Common myeloid progenitor, CD34-positive (primary cell): ENCODE measurements at regions not wholly inside any gene's neighbourhood (a gene's known extent, or its start where the extent isn't known, plus 50 kb on each side); places are given as distances from the start of the nearest gene placed in this dataset.

Experiments
- CTCF ChIA-PET: fragments of 350-600 bp; sonication (Branson Sonifier 250); formaldehyde crosslinking; loops from one replicate; lab custom pipeline; 2021; ENCODE audit warnings: antibody characterized with exemption; lab: Charles Lee
- POLR2A ChIA-PET: fragments of 350-600 bp; sonication (Branson Sonifier 250); formaldehyde crosslinking; loops from one replicate; lab custom pipeline; 2021; ENCODE audit warnings: antibody characterized with exemption; lab: Charles Lee
- DNase-seq, 3 donors: peaks; one replicate each; pipeline versions ENCODE4 v3.0.0 to v3.0.0-alpha.2; 2013
- H3K27ac ChIP-seq, 2 experiments: 1 replicate in 1 of 2; 2 replicates in 1 of 2; pipeline ENCODE4 v1.7.0; 2013; ENCODE audit warnings: inconsistent platforms in 2 of 2, low read length in 2 of 2, mild to moderate bottlenecking in 2 of 2, low read depth in 1 of 2, moderate library complexity in 1 of 2; ENCODE audit not compliant: severe bottlenecking in 2 of 2, insufficient read depth in 1 of 2, poor library complexity in 1 of 2
- H3K27me3 ChIP-seq, 5 experiments: replicated peaks in 2 of 5; 1 replicate in 3 of 5; 2 replicates in 2 of 5; pipeline versions ENCODE4 v1.6.1 to v1.7.0; 2013; ENCODE audit warnings: low read length in 4 of 5, mild to moderate bottlenecking in 2 of 5, moderate library complexity in 2 of 5, inconsistent platforms in 1 of 5; ENCODE audit not compliant: insufficient read depth in 5 of 5, control insufficient read depth in 4 of 5
- H3K36me3 ChIP-seq, 4 experiments: 1 replicate in 2 of 4; 2 replicates in 2 of 4; pipeline versions ENCODE4 v1.6.1 to v1.7.0; 2013; ENCODE audit warnings: low read length in 3 of 4, control low read depth in 1 of 4, mild to moderate bottlenecking in 1 of 4; ENCODE audit not compliant: control insufficient read depth in 4 of 4, insufficient read depth in 4 of 4
- H3K4me1 ChIP-seq, 4 experiments: 1 replicate in 3 of 4; 2 replicates in 1 of 4; pipeline versions ENCODE4 v1.6.1 to v1.7.1; 2013; ENCODE audit warnings: low read length in 3 of 4, mild to moderate bottlenecking in 3 of 4, control low read depth in 1 of 4, inconsistent platforms in 1 of 4, moderate library complexity in 1 of 4; ENCODE audit not compliant: control insufficient read depth in 4 of 4, insufficient read depth in 4 of 4; ENCODE audit errors: control extremely low read depth in 1 of 4
- H3K4me3 ChIP-seq, 7 experiments: 1 replicate in 4 of 7; 2 replicates in 3 of 7; pipeline versions ENCODE4 v1.5.1 to v1.7.0; 2013; ENCODE audit warnings: mild to moderate bottlenecking in 7 of 7, low read length in 6 of 7, moderate library complexity in 6 of 7, inconsistent platforms in 2 of 7, low read depth in 2 of 7, control low read depth in 1 of 7; ENCODE audit not compliant: insufficient read depth in 4 of 7, control insufficient read depth in 1 of 7; ENCODE audit errors: extremely low read depth in 1 of 7
- H3K9me3 ChIP-seq, 5 experiments: 1 replicate in 4 of 5; 2 replicates in 1 of 5; pipeline versions ENCODE4 v1.6.1 to v1.7.1; 2013; ENCODE audit warnings: low read length in 4 of 5, mild to moderate bottlenecking in 2 of 5, inconsistent platforms in 1 of 5, low read depth in 1 of 5, moderate library complexity in 1 of 5; ENCODE audit not compliant: control insufficient read depth in 4 of 5, insufficient read depth in 2 of 5; ENCODE audit errors: control extremely low read depth in 1 of 5
- WGBS: methylation state at CpG from one replicate; pipeline ENCODE4 v1.1.5; 2013; ENCODE audit not compliant: insufficient coverage; 5-methylcytosine and 5-hydroxymethylcytosine counted together

DNA sequence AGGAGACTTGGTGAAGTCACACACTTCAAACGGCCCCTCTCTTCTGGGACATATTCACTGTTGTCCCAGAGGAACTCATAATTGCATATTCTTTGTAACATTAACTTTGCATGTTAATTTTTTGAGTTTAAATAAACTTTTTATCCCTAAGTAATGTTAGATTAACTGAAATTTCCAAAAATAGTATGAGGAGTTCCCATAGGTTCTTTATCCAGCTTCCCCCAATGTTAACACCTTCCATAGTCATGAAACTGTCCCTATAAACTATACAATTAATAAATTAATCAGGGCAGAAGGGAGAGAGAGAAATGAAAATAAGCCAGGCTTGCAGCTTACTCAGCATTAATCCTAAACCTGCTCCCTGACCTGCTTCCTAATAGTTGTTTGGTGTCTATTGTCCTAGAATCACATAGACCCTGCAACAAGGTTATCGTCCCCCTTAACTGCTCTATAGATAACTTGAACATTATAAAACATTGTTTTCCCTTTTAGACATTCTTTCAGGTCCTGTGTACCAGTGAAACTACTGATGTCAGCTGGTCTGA is 589.8 kb upstream of the CDH5 start:
- ChIA-PET POLR2A (no interaction called here), CTCF (no interaction called here)
- no peak overlapping the region for H3K27ac ChIP-seq
- DNase-seq: no peak
- no peaks in the 10 kb centered on the region for H3K36me3 ChIP-seq
- H3K4me3 ChIP-seq: no peak overlapping the region
- peaks cover 0 to 8% (median 0%) of the 10 kb centered on the region in 5 experiments for H3K9me3 ChIP-seq
- no peaks in the 10 kb centered on the region for H3K4me1 ChIP-seq
- peaks cover 0 to 5% (median 0%) of the 10 kb centered on the region in 5 experiments for H3K27me3 ChIP-seq
- 100% methylated on average over 1 of the region's 2 CpGs for WGBS

DNA sequence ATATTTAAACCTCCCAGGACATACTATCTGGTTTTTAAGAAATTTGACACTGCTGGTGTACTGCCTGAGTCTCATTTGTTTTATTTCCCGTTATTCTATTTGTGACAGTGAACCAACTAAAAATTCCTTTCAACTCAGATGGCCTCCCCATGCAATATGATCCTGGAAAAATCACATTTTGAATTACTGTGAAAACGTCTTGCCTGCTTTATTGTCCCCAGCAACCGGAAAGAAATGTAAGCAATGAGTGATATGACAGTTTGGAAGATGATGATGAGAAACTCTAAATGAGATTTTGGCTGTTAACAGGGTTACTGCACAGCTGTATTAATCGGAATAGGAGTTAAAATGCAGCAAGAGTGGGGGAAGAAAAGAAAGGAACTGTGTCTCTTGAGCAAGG is 590.7 kb upstream of the CDH5 start:
- 67% methylated on average over 3 of the region's 4 CpGs for WGBS
- Histone ChIP-seq H3K9me3 (peaks cover 0 to 15% (median 0%) of the 10 kb centered on the region in 5 experiments), H3K4me1 (no peaks in the 10 kb centered on the region), H3K4me3 (no peak overlapping the region), H3K27me3 (no peaks in the 10 kb centered on the region), H3K36me3 (no peaks in the 10 kb centered on the region), H3K27ac (no peak overlapping the region)
- ChIA-PET CTCF (no interaction called here), POLR2A (no interaction called here)
- no peak for DNase-seq

DNA sequence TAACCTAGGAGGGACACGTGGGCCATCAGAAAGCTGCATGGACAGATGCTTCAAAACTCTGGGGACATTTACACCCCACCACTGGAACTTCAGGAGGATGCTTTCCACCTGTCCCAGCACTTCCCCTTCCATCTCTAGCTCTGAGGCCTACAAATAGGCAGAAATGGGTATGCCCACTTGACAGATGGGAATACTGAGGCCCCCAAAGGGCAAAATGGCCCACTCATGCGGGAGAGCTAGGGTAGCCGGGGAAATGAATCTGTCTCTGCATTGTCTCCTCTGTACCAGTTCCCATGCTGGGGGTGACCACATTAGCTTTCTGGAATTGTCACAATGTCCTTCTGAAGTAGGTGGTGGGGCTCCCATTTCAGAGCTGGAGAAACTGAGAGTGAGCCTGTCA is 592.1 kb upstream of the CDH5 start:
- CTCF ChIA-PET: no interaction called here
- Histone ChIP-seq H3K4me3 (no peak overlapping the region), H3K36me3 (no peaks in the 10 kb centered on the region), H3K27ac (no peak overlapping the region), H3K9me3 (peaks cover 0 to 18% (median 2%) of the 10 kb centered on the region in 5 experiments), H3K27me3 (no peaks in the 10 kb centered on the region), H3K4me1 (no peaks in the 10 kb centered on the region)
- no peak for DNase-seq
- POLR2A ChIA-PET: no interaction called here
- whole genome bisulfite sequencing: 50% methylated on average over 2 of the region's 3 CpGs

DNA sequence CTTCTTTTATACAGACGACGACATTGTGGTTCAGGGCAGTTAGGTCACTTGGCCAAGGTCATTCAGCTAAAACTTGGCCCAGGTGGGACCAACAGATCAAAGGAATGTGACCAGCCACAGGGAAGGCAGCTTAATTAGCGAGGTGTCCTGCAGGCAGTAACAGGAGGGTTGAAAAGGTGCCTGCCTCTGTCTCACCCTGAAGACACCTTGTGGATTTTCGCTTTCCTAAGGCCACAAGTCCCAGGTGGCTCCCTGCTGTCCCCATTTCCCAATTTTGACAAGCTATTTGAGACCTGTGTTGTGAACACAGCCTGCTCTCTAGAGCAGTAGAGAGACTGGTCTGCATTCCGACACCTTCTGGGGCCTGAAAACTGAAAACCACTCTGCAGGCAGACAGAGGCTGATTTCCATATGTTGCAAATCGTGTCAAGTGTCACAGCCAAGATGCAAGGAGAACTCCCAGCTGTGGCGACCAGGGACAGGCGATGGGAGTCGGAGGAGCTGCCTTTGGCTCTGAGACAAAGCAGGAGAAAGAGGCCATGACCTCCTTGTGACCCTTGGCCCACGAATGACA is 593.1 kb upstream of the CDH5 start:
- DNase-seq: no peak
- Histone ChIP-seq H3K27ac (no peak overlapping the region), H3K4me1 (no peaks in the 10 kb centered on the region), H3K9me3 (peaks cover 0 to 18% (median 2%) of the 10 kb centered on the region in 5 experiments), H3K36me3 (no peaks in the 10 kb centered on the region), H3K27me3 (no peaks in the 10 kb centered on the region), H3K4me3 (no peak overlapping the region)
- ChIA-PET CTCF (no interaction called here), POLR2A (no interaction called here)
- WGBS: 76% methylated on average over 10 of the region's 10 CpGs

DNA sequence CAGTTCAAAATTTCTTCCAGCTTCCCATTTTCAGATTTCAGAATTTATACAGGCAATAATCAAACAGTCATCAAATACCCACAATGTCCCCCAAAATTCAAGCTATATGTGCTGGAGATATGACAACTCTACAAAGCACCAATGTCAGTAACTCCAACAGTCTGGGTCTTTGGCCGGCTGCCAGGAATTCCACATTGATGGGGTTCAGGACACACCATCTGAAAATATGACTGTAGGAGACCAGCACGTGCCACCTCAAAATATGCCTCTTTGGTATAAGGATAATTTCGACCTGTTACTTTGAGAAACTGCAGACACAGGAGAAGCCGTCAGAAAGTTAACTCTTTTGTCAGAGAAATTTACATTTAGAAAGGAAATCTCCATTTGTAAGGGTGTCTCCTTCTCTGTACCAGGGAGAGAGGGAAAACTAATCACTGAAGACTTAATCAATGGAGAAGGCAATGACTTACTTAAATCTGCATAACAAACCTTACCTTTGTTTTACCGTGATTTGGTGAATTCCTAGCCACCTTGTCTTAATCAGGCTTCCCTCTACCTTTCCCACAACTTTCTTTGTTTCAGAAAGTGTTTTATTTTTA is 594.3 kb upstream of the CDH5 start:
- WGBS: 69% methylated on average over 2 of the region's 5 CpGs
- POLR2A ChIA-PET: no interaction called here
- peaks cover 0 to 15% (median 2%) of the 10 kb centered on the region in 5 experiments for H3K9me3 ChIP-seq

DNA sequence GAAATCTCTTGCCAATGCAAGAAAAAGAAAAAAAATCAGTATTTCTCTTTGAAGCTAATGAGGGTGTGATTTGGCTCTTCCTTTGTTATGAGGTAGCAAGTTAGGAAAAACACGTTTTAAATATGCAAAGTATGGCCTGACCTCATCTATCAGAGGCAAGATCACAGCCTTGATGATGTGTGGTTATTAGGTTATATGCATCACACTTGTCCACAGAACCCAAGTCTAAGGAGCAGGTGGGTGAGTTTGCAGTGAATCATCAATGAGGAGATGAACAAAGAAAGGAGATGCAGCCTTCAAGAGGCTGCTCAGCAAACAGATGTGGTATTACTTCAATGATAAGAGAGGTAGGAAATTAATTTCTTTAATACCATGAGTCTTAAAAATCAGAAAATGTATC is 594.8 kb upstream of the CDH5 start:
- H3K4me1 ChIP-seq: no peaks in the 10 kb centered on the region

More for the DNA sequence above, 594.3 kb upstream of the CDH5 start:
- no peak for DNase-seq
- Histone ChIP-seq H3K4me3 (no peak overlapping the region), H3K4me1 (no peaks in the 10 kb centered on the region), H3K27ac (no peak overlapping the region), H3K27me3 (no peaks in the 10 kb centered on the region), H3K36me3 (no peaks in the 10 kb centered on the region)
- CTCF ChIA-PET: no interaction called here

DNA sequence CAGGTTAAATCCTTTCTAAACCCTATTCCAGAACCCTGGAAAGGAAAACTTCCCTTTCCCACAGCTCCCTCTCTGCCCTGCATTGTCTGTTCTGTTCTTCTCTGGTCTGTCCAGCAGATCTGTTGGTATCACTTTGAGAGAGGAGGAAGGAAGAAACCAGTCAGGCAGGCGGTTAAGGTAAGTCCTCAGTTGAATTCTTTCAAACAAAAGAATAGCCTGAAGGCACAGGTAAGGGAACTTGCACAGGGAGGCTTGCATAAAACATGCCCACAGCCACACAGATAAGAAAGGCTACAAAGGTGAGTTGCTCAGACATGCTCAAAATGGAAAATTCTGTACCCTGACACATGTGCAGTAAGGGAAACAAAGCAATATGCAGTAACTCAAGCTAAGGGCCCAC is 595.7 kb upstream of the CDH5 start:
- WGBS: 100% methylated on average over 1 of the region's 1 CpG

More for the DNA sequence above, 594.8 kb upstream of the CDH5 start:
- ChIA-PET CTCF (no interaction called here), POLR2A (no interaction called here)
- no CpG with 5 or more reads among the region's 1 CpG for WGBS
- Histone ChIP-seq H3K4me3 (no peak overlapping the region), H3K27ac (no peak overlapping the region), H3K9me3 (peaks cover 0 to 12% (median 2%) of the 10 kb centered on the region in 5 experiments), H3K27me3 (no peaks in the 10 kb centered on the region), H3K36me3 (no peaks in the 10 kb centered on the region)
- no peak for DNase-seq

More for the DNA sequence above, 595.7 kb upstream of the CDH5 start:
- no peaks in the 10 kb centered on the region for H3K27me3 ChIP-seq
- POLR2A ChIA-PET: no interaction called here
- no peaks in the 10 kb centered on the region for H3K36me3 ChIP-seq
- H3K4me3 ChIP-seq: no peak overlapping the region
- no peak overlapping the region for H3K27ac ChIP-seq
- CTCF ChIA-PET: no interaction called here
- peaks cover 0 to 12% (median 2%) of the 10 kb centered on the region in 5 experiments for H3K9me3 ChIP-seq
- H3K4me1 ChIP-seq: no peaks in the 10 kb centered on the region
- DNase-seq: no peak
